Fibroblast of lung (primary cell): ENCODE measurements at regions not wholly inside any gene's neighbourhood (a gene's known extent, or its start where the extent isn't known, plus 50 kb on each side); places are given as distances from the start of the nearest gene placed in this dataset.

Experiments
- CTCF ChIP-seq, 2 donors: IDR thresholded peaks in 1 of 2; conservative IDR thresholded peaks in 1 of 2; 1 replicate in 1 of 2; 2 replicates in 1 of 2; pipeline ENCODE4 v1.5.1; 2011 to 2012; ENCODE audit warnings: low read length in 2 of 2, control low read depth in 1 of 2, inconsistent platforms in 1 of 2, low read depth in 1 of 2, mild to moderate bottlenecking in 1 of 2
- EZH2 ChIP-seq: IDR thresholded peaks from 2 replicates; pipeline ENCODE4 v1.5.1; 2012; ENCODE audit warnings: low read length, control low read depth, mild to moderate bottlenecking; ENCODE audit errors: missing control alignments

- TF ChIP-seq CTCF (conservative IDR thresholded peaks at IDR 0.05 in 1 of 2, IDR thresholded peaks at IDR 0.05 in 1 of 2; ENCODE audit: low read depth in 1 of 2, low read length in 2 of 2), result no peak
- TF ChIP-seq EZH2, result no peak
Measured at GRCh38 chr12:58211211-58211610, 269.8 kb downstream of the ATP23 start.
